HEK293T (cell line): ENCODE measurements at regions not wholly inside any gene's neighbourhood (a gene's known extent, or its start where the extent isn't known, plus 50 kb on each side); places are given as distances from the start of the nearest gene placed in this dataset.

Source experiments
- CTCF ChIA-PET: fragments of 350-600 bp; formaldehyde crosslinking; extraction: SDS; loops from one replicate; lab custom pipeline; 2021; ENCODE audit warnings: antibody characterized with exemption, inconsistent platforms; lab: Yijun Ruan, JAX
- POLR2A ChIA-PET: fragments of 350-600 bp; formaldehyde crosslinking; extraction: SDS; loops from one replicate; lab custom pipeline; 2020; ENCODE audit warnings: antibody characterized with exemption, inconsistent platforms; lab: Yijun Ruan, JAX
- DNase-seq: peaks from one replicate; pipeline ENCODE4 v3.0.0; 2012; ENCODE audit warnings: mixed read lengths; ENCODE audit errors: extremely low spot score
- ARNT ChIP-seq: fragments of 450-650 bp; IDR thresholded peaks from 2 replicates; pipeline ENCODE4 v1.6.1; 2017; ENCODE audit warnings: mild to moderate bottlenecking
- BHLHE40 ChIP-seq: fragments of 450-650 bp; IDR thresholded peaks from 2 replicates; pipeline ENCODE4 v1.6.1; 2016; ENCODE audit warnings: mild to moderate bottlenecking, moderate library complexity, borderline replicate concordance
- CTBP1 ChIP-seq: fragments of 450-650 bp; IDR thresholded peaks from 2 replicates; pipeline ENCODE4 v1.6.1; 2016; ENCODE audit warnings: borderline replicate concordance
- ELF4 ChIP-seq: fragments of 450-650 bp; IDR thresholded peaks from 2 replicates; pipeline ENCODE4 v1.6.1; 2017; ENCODE audit warnings: antibody characterized with exemption
- FOXA1 ChIP-seq: fragments of 450-650 bp; IDR thresholded peaks from 2 replicates; pipeline ENCODE4 v1.6.1; 2016; ENCODE audit warnings: mild to moderate bottlenecking
- FOXK2 ChIP-seq: fragments of 450-650 bp; IDR thresholded peaks from 2 replicates; pipeline ENCODE4 v1.6.1; 2016; ENCODE audit warnings: mild to moderate bottlenecking
- FOXM1 ChIP-seq: fragments of 450-650 bp; IDR thresholded peaks from 2 replicates; pipeline ENCODE4 v1.6.1; 2017; ENCODE audit warnings: mild to moderate bottlenecking, borderline replicate concordance
- HDGF ChIP-seq: fragments of 450-650 bp; IDR thresholded peaks from 2 replicates; pipeline ENCODE4 v1.6.1; 2017; ENCODE audit warnings: antibody characterized with exemption, borderline replicate concordance
- L3MBTL2 ChIP-seq: fragments of 450-650 bp; conservative IDR thresholded peaks from 2 replicates; pipeline ENCODE4 v1.6.1; 2016; ENCODE audit warnings: mild to moderate bottlenecking
- LEF1 ChIP-seq: fragments of 450-650 bp; IDR thresholded peaks from 2 replicates; pipeline ENCODE4 v1.6.1; 2017; ENCODE audit warnings: mild to moderate bottlenecking, borderline replicate concordance
- NFRKB ChIP-seq: fragments of 450-650 bp; IDR thresholded peaks from 2 replicates; pipeline ENCODE4 v1.6.1; 2016; ENCODE audit warnings: mild to moderate bottlenecking, moderate library complexity
- PKNOX1 ChIP-seq: fragments of 450-650 bp; IDR thresholded peaks from 2 replicates; pipeline ENCODE4 v1.6.1; 2016
- SP1 ChIP-seq: fragments of 450-650 bp; IDR thresholded peaks from 2 replicates; pipeline ENCODE4 v1.6.1; 2017
- SUZ12 ChIP-seq: fragments of 450-650 bp; IDR thresholded peaks from 2 replicates; pipeline ENCODE4 v1.6.1; 2016; ENCODE audit warnings: mild to moderate bottlenecking
- TARDBP ChIP-seq: fragments of 450-650 bp; IDR thresholded peaks from 2 replicates; pipeline ENCODE4 v1.6.1; 2016
- ZNF384 ChIP-seq: fragments of 450-650 bp; IDR thresholded peaks from 2 replicates; pipeline ENCODE4 v1.6.1; 2016

- DNase-seq = no peak
- no peak for TF ChIP-seq ARNT
- TF ChIP-seq FOXM1 = no peak
- TF ChIP-seq LEF1 = no peak
- TF ChIP-seq ELF4 = no peak
- no peak for TF ChIP-seq BHLHE40
- TF ChIP-seq L3MBTL2 = no peak
- TF ChIP-seq SUZ12 = no peak
- no peak for TF ChIP-seq SP1
- TF ChIP-seq TARDBP = no peak
- no peak for TF ChIP-seq HDGF
- no peak for TF ChIP-seq FOXA1
- TF ChIP-seq CTBP1 = no peak
- TF ChIP-seq FOXK2 = no peak
- TF ChIP-seq NFRKB = no peak
- TF ChIP-seq ZNF384 = no peak
- no peak for TF ChIP-seq PKNOX1
- ChIA-PET POLR2A (no interaction called here), CTCF (no interaction called here)
These were observed 261.1 kb upstream of the ANO3 start for GRCh38 chr11:26070714-26071380.

- DNase-seq = no peak
- no peak for TF ChIP-seq SUZ12
- TF ChIP-seq CTBP1 = no peak
- no peak for TF ChIP-seq SP1
- no peak for TF ChIP-seq ELF4
- TF ChIP-seq HDGF = no peak
- TF ChIP-seq ARNT = no peak
- no peak for TF ChIP-seq BHLHE40
- no peak for TF ChIP-seq FOXM1
- no peak for TF ChIP-seq PKNOX1
- TF ChIP-seq L3MBTL2 = no peak
- no peak for TF ChIP-seq NFRKB
- no peak for TF ChIP-seq LEF1
- no peak for TF ChIP-seq ZNF384
- TF ChIP-seq FOXA1 = no peak
- TF ChIP-seq FOXK2 = no peak
- no peak for TF ChIP-seq TARDBP
- POLR2A ChIA-PET = no interaction called here
- CTCF ChIA-PET = no interaction called here
These were observed 259.2 kb upstream of the ANO3 start for GRCh38 chr11:26072614-26073153.

- TF ChIP-seq FOXM1 (no peak), FOXA1 (no peak), ELF4 (no peak), NFRKB (no peak), BHLHE40 (no peak), CTBP1 (no peak), TARDBP (no peak), FOXK2 (no peak), PKNOX1 (no peak), L3MBTL2 (no peak), HDGF (no peak), ARNT (no peak), ZNF384 (no peak), SP1 (no peak), SUZ12 (no peak), LEF1 (no peak)
- ChIA-PET CTCF (no interaction called here), POLR2A (interaction anchor here (0.6 kb wide), 1 partner anchor 85 kb away, joined by 3 read pairs; no protein-coding TSS in a partner anchor)
- DNase-seq = no peak
These were observed 258.3 kb upstream of the ANO3 start for GRCh38 chr11:26073646-26074045.

- ChIA-PET CTCF (no interaction called here), POLR2A (no interaction called here)
- TF ChIP-seq PKNOX1 = no peak
- TF ChIP-seq NFRKB = no peak
- no peak for TF ChIP-seq HDGF
- no peak for TF ChIP-seq FOXK2
- no peak for TF ChIP-seq TARDBP
- no peak for TF ChIP-seq LEF1
- TF ChIP-seq L3MBTL2 = no peak
- no peak for TF ChIP-seq CTBP1
- no peak for TF ChIP-seq FOXM1
- TF ChIP-seq SP1 = no peak
- TF ChIP-seq ZNF384 = no peak
- no peak for TF ChIP-seq SUZ12
- no peak for TF ChIP-seq ARNT
- TF ChIP-seq BHLHE40 = no peak
- TF ChIP-seq ELF4 = no peak
- TF ChIP-seq FOXA1 = no peak
- DNase-seq = no peak
These were observed 255.5 kb upstream of the ANO3 start for GRCh38 chr11:26076233-26076990.
